Activated T-helper 1 cell treated with anti-CD3 and anti-CD28 coated beads, Interleukin-12 subunit alpha, Interleukin-12 subunit beta, Interleukin-2, Interleukin-4 antibody, amounts not matched to agents 30 ng/mL and 10 ng/mL and 1 ng/mL, durations not matched to agents 14 hours and 24 hours and 36 hours (primary cell): ENCODE measurements at regions not wholly inside any gene's neighbourhood (a gene's known extent, or its start where the extent isn't known, plus 50 kb on each side); places are given as distances from the start of the nearest gene placed in this dataset.
"Not testable (repeated sequence)": the region's sequence is repeated elsewhere in the genome, so short reads cannot be mapped to it uniquely, and the experiment has no call there.

Experiments used
- DNase-seq: peaks from one replicate; pipeline ENCODE4 v3.0.0; 2021; ENCODE audit warnings: low spot score
- H3K27ac Mint-ChIP-seq: one replicate; pipeline ENCODE4 v1.8.0; 2021; ENCODE audit warnings: mild to moderate bottlenecking, mixed read lengths
- H3K27me3 Mint-ChIP-seq: one replicate; pipeline ENCODE4 v1.8.0; 2022; ENCODE audit warnings: mild to moderate bottlenecking, moderate library complexity, mixed read lengths; ENCODE audit not compliant: insufficient read depth
- H3K36me3 Mint-ChIP-seq: one replicate; pipeline ENCODE4 v1.8.0; 2021; ENCODE audit warnings: low read depth, mixed read lengths
- H3K4me1 Mint-ChIP-seq: one replicate; pipeline ENCODE4 v1.8.0; 2021; ENCODE audit warnings: low read depth, mixed read lengths
- H3K4me3 Mint-ChIP-seq: one replicate; pipeline ENCODE4 v1.8.0; 2021; ENCODE audit warnings: mild to moderate bottlenecking, moderate library complexity, mixed read lengths
- H3K9me3 Mint-ChIP-seq: one replicate; pipeline ENCODE4 v1.8.0; 2021; ENCODE audit warnings: mixed read lengths
- intact Hi-C: fragments of 100-400 bp; cut with micrococcal nuclease; formaldehyde crosslinking; loops from one replicate; pipeline ENCODE4 v1.15.1; 2024

GRCh38 chr3:143175940-143176894 lies 56.6 kb downstream of the CHST2 start:
- peaks cover 15% of the 10 kb centered on the region for H3K36me3 Mint-ChIP-seq
- H3K4me1 Mint-ChIP-seq = peaks cover 33% of the 10 kb centered on the region
- DNase-seq, H3K27ac Mint-ChIP-seq, intact Hi-C loops, H3K4me3 Mint-ChIP-seq, H3K27me3 Mint-ChIP-seq: not testable (repeated sequence)
- H3K9me3 Mint-ChIP-seq = peaks cover 34% of the 10 kb centered on the region

- H3K27me3 Mint-ChIP-seq, H3K4me3 Mint-ChIP-seq, intact Hi-C loops, DNase-seq, H3K27ac Mint-ChIP-seq: not testable (repeated sequence)
- Mint-ChIP-seq H3K36me3 (peaks cover 11% of the 10 kb centered on the region), H3K9me3 (peaks cover 30% of the 10 kb centered on the region), H3K4me1 (peaks cover 15% of the 10 kb centered on the region)
Measured at GRCh38 chr3:143177965-143178364, 58.4 kb downstream of the CHST2 start.

- peaks cover 20% of the 10 kb centered on the region for H3K4me1 Mint-ChIP-seq
- DNase-seq, intact Hi-C loops, H3K27me3 Mint-ChIP-seq, H3K27ac Mint-ChIP-seq, H3K4me3 Mint-ChIP-seq, H3K36me3 Mint-ChIP-seq: not testable (repeated sequence)
- peaks cover 27% of the 10 kb centered on the region for H3K9me3 Mint-ChIP-seq
Measured at GRCh38 chr3:143178775-143179548, 59.4 kb downstream of the CHST2 start.

GRCh38 chr3:143179603-143180002 lies 60.0 kb downstream of the CHST2 start:
- Mint-ChIP-seq H3K27me3 (no peaks in the 10 kb centered on the region), H3K36me3 (peaks cover 5% of the 10 kb centered on the region), H3K4me1 (peaks cover 15% of the 10 kb centered on the region), H3K4me3 (no peak overlapping the region), H3K9me3 (peaks cover 21% of the 10 kb centered on the region), H3K27ac (no peak overlapping the region)
- intact Hi-C loops = no loop called here
- DNase-seq = no peak

GRCh38 chr3:143180860-143181259 lies 61.3 kb downstream of the CHST2 start:
- H3K36me3 Mint-ChIP-seq, DNase-seq, H3K27ac Mint-ChIP-seq, H3K27me3 Mint-ChIP-seq, intact Hi-C loops, H3K4me3 Mint-ChIP-seq: not testable (repeated sequence)
- Mint-ChIP-seq H3K9me3 (peaks cover 21% of the 10 kb centered on the region), H3K4me1 (peaks cover 14% of the 10 kb centered on the region)

- not testable (repeated sequence) for H3K27ac Mint-ChIP-seq, H3K27me3 Mint-ChIP-seq, DNase-seq, H3K4me3 Mint-ChIP-seq, H3K36me3 Mint-ChIP-seq
- Mint-ChIP-seq H3K4me1 (peaks cover 14% of the 10 kb centered on the region), H3K9me3 (peaks cover 21% of the 10 kb centered on the region)
- intact Hi-C loops = loop anchor here (2.0 kb wide), 1 partner anchor 17 kb away; no protein-coding TSS in a partner anchor
Measured at GRCh38 chr3:143181977-143182376, 62.4 kb downstream of the CHST2 start.

- Mint-ChIP-seq H3K27ac (peak overlapping the region; percentile 15), H3K4me3 (no peak overlapping the region), H3K27me3 (no peaks in the 10 kb centered on the region), H3K36me3 (peaks cover 5% of the 10 kb centered on the region), H3K4me1 (peaks cover 14% of the 10 kb centered on the region), H3K9me3 (peaks cover 21% of the 10 kb centered on the region)
- DNase-seq = no peak
- intact Hi-C loops = loop anchor here (2.0 kb wide), 1 partner anchor 18 kb away; no protein-coding TSS in a partner anchor
Measured at GRCh38 chr3:143182866-143183664, 63.5 kb downstream of the CHST2 start.

GRCh38 chr3:143183665-143183964 lies 64.0 kb downstream of the CHST2 start:
- H3K27me3 Mint-ChIP-seq = no peaks in the 10 kb centered on the region
- DNase-seq = no peak
- no peak overlapping the region for H3K4me3 Mint-ChIP-seq
- H3K4me1 Mint-ChIP-seq = peaks cover 14% of the 10 kb centered on the region
- H3K9me3 Mint-ChIP-seq = peaks cover 21% of the 10 kb centered on the region
- H3K36me3 Mint-ChIP-seq = peaks cover 5% of the 10 kb centered on the region
- intact Hi-C loops = loop anchor here (2.0 kb wide), 1 partner anchor 19 kb away; no protein-coding TSS in a partner anchor
- peak overlapping the region; percentile 15 for H3K27ac Mint-ChIP-seq

- peaks cover 14% of the 10 kb centered on the region for H3K4me1 Mint-ChIP-seq
- H3K36me3 Mint-ChIP-seq = peaks cover 5% of the 10 kb centered on the region
- H3K9me3 Mint-ChIP-seq = peaks cover 21% of the 10 kb centered on the region
- no peak overlapping the region for H3K4me3 Mint-ChIP-seq
- intact Hi-C loops = no loop called here
- no peaks in the 10 kb centered on the region for H3K27me3 Mint-ChIP-seq
- DNase-seq = no peak
- H3K27ac Mint-ChIP-seq = no peak overlapping the region
Measured at GRCh38 chr3:143184099-143184498, 64.5 kb downstream of the CHST2 start.

GRCh38 chr3:143185401-143185800 lies 65.8 kb downstream of the CHST2 start:
- Mint-ChIP-seq H3K27me3 (no peaks in the 10 kb centered on the region), H3K36me3 (peaks cover 5% of the 10 kb centered on the region), H3K4me1 (peaks cover 10% of the 10 kb centered on the region), H3K4me3 (no peak overlapping the region), H3K27ac (no peak overlapping the region), H3K9me3 (peaks cover 13% of the 10 kb centered on the region)
- DNase-seq = no peak
- intact Hi-C loops = no loop called here

- intact Hi-C loops = no loop called here
- Mint-ChIP-seq H3K9me3 (peaks cover 6% of the 10 kb centered on the region), H3K27me3 (no peaks in the 10 kb centered on the region), H3K36me3 (peaks cover 4% of the 10 kb centered on the region), H3K4me3 (no peak overlapping the region), H3K4me1 (peaks cover 22% of the 10 kb centered on the region), H3K27ac (no peak overlapping the region)
- no peak for DNase-seq
Measured at GRCh38 chr3:143187111-143187510, 67.5 kb downstream of the CHST2 start.

- H3K27ac Mint-ChIP-seq = no peak overlapping the region
- H3K27me3 Mint-ChIP-seq = no peaks in the 10 kb centered on the region
- H3K4me3 Mint-ChIP-seq = no peak overlapping the region
- peaks cover 11% of the 10 kb centered on the region for H3K9me3 Mint-ChIP-seq
- intact Hi-C loops = no loop called here
- H3K36me3 Mint-ChIP-seq = no peaks in the 10 kb centered on the region
- DNase-seq = no peak
- H3K4me1 Mint-ChIP-seq = peaks cover 22% of the 10 kb centered on the region
Measured at GRCh38 chr3:143188881-143189280, 69.3 kb downstream of the CHST2 start.
